Cortex of kidney (tissue), 1 donor: ENCODE measurements at regions not wholly inside any gene's neighbourhood (a gene's known extent, or its start where the extent isn't known, plus 50 kb on each side); places are given as distances from the start of the nearest gene placed in this dataset.
"Not testable (repeated sequence)": the region's sequence is repeated elsewhere in the genome, so short reads cannot be mapped to it uniquely, and the experiment has no call there.

ENCODE experiments used
- DNase-seq: peaks from one replicate; lab custom pipeline; 2025; lab: John Stamatoyannopoulos, UW

DNA sequence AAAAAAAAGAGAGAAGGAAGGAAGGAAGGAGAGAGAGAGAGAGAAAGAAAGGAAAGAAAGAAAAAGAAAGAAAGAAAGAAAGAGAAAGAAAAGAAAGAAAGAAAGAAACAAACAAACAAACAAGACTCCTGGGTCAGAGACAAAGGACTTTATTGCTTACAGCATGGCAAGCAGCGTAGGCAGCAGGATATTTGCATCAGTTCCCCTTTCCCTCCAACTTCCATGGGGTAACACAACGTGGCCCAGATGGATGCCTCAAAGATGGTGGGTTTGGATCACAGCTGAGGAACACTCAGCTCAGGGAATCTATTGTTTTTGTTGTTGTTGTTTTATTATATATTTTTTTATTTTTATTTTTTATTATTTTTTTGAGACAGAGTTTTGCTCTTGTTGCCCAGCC is 128.5 kb upstream of the VKORC1L1 start:
- no peak for DNase-seq

DNA sequence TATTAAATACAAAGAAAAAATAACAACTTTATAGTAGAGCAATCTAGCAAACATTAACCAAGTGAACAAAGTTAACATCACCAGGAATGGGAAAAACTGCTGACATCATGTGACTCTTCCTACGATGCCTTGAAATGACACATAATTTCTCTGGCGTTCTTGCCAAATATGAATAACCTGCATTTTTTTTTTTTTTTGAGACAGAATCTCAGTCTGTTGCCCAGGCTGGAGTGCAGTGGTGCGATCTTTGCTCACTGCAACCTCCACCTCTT is 126.5 kb upstream of the VKORC1L1 start:
- no peak for DNase-seq

DNA sequence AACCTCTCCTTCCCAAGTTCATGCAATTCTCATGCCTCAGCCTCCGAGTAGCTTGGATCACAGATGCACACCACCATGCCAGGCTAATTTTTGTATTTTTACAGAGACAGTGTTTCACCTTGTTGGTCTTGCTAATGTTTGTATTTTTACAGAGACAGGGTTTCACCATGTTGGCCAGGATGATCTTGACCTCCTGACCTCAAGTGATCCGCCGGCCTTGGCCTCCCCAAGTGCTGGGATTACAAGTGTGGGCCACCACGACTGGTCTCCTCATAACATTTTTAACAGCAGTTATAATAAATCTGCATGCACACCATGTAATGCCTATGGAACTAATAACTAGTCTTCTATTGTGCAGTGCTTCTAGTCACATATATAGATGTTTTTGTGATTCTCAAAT is 123.8 kb upstream of the VKORC1L1 start:
- no peak for DNase-seq

DNA sequence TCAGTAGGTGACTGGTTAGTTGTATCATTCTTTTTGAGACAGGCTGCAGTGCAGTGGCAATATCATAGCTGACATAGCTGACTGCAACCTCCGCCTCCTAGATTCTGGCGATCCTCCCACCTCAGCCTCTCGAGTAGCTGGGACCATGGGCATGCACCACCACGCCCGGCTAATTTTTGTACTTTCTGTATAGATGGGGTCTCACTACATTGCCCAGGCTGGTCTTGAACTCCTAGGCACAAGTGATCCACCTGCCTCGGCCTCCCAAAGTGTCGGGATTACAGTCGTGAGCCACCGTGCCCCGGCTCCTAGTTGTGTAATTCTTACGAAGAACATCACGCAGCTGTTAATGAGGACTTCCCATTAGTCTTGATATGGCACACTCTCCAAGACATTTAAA is 123.4 kb upstream of the VKORC1L1 start:
- no peak for DNase-seq

DNA sequence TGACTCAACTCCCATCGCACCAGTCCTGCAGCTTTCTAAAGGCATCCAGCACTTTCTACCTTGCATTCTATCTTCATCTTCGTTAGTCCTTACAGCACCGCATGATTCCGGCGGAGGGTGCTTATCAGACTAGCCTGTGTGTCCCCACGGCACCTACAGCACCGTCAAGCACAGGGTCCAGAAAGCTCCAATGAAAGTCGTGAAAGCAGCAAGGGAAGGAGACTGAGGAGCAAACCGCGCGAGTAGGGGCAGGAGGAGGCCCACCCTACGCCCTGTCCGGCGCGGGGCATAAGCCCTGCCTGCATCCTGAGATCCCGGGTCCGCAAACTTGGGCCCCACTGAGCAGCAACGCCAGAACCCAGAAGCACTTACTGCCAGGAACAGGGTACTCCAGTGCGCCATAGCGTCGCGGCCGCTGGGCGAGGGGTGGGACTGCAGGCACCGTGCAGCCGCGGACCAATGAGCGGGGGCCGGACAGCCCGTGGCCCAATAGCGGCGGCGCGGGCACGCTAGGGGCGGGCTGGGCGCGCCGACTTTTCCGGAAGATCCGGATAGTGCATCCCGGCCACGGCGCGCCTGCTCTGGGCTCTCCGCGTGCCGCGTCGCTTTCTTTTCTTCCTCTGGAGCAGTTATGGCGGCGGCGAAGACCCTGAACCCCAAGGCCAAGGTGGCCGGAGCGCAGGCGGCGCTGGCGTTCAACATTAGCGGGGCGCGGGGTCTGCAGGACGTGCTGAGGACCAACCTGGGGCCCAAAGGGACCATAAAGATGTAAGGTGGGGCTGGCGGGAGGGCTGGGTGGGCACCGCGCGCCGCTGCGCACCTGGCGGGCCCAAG is 122.1 kb upstream of the VKORC1L1 start:
- DNase-seq = no peak

DNA sequence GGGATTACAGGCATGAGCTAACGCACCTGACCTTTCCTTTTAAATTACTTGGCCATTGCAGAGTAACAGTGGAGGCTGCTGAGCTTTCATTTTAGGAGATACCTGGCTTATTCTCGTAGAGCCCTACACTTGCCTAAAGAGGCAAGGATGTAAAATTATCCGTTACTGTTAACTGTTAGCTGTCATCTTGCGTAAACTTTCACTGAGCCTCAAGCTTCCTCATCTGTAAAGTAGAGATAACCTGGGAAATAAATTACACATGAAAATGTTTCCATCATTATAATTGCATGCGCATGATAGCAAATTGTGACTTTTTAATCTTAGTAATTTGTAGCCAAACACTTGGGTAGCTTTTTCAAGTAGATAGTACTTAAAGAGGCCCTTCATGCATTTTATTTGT is 118.8 kb upstream of the VKORC1L1 start:
- DNase-seq = not testable (repeated sequence)

DNA sequence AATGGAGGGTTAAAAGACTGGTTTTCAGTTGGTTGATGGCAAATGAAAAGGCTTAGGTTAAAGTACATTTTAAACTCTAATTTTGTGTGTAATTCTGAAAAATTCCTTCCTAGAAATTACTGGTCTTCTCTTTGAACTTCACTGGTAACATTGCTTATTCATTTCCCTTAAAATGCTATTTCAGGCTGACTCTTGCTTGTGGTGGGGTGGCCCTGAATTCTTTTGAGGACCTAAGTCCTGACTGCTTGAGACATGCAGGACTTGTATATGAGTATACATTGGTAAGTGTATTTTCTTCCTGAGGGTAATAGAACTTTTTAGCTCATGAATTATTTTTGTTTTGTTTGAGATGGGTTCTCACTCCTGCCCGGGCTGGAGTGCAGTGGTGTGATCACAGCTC is 113.9 kb upstream of the VKORC1L1 start:
- DNase-seq = not testable (repeated sequence)

DNA sequence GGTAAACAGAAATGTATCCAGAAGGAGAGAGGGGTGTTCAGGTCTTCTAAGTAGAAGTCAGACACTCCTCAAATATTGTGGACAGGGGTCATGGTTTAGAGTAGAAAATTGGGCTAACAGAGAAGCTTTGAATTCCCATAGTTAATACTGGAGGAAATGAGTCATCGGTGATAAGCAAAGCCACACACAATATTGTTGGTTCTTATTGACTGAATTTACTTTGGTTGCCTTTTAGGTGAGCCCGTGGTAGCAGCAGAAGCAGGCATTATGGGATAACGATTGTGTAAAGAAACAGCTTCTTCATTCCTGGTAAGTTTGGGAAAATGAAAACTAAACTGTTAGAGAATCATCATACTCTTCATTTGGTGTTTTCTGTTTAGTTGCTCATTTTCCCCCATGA is 110.2 kb upstream of the VKORC1L1 start:
- not testable (repeated sequence) for DNase-seq

DNA sequence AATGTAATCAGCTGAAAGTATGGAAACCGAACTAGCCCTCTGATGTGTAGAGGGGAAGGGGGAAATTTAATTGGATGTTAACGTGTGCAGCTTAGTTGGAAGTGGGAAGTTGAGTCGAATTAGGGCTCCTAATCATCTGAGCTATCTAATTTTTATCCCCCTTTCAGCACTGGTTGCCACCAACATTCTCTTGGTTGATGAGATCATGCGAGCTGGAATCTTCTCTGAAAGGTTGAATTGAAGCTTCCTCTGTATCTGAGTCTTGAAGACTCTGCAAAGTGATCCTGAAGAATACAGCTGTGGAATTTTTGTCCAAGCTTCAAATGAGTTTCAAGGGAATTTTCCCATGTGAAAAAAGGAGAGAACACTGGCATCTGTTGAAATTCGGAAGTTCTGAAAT is 109.8 kb upstream of the VKORC1L1 start:
- not testable (repeated sequence) for DNase-seq

DNA sequence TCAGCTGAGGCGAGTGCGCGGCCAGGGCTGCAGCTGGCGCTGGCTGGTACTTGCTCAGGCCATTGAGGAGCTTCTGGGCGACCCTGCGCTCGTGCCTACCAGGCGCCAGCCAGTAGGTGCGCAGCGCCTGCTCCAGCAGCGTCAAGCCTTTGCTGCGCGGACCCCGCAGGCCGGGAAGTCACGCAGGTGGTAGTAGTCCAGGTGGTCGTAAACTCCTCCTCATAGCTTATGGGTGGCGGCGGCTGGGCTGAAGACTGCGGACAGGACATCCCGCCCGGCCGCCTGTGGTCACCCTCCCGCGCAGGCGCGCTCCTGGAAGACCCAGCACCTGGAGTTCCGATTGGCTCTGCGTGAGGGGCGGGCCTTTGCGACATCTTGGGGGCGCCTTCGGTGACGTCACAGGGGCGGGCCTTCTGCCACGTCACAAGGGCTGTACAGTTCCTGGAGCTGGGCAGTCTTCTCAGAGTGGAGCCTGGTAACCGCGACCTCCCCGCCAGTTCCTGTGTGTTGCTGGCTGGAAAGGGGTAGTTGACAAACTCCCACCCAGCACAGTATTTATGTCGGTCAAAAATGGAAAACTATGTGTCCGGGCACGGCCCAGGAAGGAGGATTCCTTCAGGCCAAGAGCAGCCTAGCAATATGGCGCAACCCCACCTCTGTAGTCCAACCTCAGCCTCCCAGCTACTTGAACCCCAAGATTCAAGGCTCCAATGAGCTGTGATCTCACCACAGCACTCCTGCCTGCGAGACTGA is 102.2 kb upstream of the VKORC1L1 start:
- DNase-seq = peak; percentile 37

DNA sequence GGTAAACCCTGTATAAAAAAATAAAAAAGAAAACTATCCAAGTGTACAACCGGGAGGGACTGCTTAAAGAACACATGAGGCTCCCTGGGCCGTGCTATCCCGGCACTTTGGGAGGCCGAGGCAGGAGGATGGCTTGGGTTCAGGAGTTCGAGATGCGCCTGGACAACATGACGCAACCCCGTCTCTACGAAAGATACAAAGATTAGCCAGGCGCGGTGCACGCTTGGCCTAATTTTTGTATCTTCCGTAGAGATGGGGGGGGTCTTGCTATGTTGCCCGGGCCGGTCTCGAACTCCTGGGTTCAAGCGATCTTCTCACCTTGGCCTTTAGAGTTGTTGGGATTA is 101.7 kb upstream of the VKORC1L1 start:
- not testable (repeated sequence) for DNase-seq

DNA sequence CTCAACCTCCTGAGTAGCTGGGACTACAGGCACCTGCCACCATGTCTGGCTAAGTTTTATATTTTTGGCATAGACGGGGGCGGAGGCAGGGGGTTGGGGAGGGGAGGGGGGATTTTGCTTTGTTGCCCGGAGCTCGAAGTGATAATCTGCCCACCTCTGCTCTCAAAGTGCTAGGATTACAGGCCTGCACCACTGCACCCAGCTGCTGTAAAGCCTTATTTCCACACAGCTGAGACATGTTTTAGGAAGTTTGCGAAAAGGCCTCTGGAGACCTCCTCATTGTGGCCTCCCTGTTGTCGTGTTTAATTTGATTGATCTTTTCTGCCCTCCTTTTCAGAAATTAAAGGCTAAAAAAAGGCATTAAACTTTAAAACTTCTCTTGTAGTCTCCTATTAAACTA is 96.2 kb upstream of the VKORC1L1 start:
- not testable (repeated sequence) for DNase-seq

DNA sequence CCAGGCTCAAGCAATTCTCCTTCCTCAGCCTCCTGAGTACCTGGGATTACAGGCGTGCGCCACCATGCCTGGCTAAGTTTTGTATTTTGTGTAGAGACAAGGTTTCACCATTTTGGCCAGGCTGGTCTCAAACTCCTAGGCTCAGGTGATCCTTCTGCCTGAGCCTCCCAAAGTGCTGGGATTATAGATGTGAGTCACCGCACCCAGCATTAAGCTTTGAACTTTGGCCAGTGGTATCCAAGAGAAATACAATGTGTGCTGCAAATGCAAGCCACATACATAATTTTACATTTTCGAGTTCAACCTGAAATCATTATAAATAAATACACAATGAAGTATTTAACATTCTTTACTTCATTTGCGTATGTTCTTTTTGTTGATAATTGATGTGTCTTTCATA is 82.9 kb upstream of the VKORC1L1 start:
- DNase-seq = not testable (repeated sequence)

DNA sequence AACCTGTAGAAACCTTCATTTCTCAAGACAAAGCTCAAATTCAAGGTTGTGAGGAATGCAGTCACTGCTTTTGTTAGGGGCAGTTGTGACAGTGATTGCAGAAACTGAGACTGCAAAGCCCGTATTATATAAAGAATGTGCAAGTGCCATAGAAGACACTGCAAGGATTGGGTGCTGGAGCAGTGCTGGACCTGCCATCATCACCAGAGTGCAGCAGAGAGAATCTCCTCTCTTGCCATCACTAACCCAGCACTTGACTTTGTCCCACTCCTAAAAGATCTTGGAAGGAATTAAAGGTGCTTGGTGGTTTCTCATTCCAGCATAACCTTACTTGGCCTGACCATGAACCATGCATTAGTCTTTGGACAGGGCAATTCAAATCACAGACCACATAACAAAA is 81.1 kb upstream of the VKORC1L1 start:
- DNase-seq = not testable (repeated sequence)

DNA sequence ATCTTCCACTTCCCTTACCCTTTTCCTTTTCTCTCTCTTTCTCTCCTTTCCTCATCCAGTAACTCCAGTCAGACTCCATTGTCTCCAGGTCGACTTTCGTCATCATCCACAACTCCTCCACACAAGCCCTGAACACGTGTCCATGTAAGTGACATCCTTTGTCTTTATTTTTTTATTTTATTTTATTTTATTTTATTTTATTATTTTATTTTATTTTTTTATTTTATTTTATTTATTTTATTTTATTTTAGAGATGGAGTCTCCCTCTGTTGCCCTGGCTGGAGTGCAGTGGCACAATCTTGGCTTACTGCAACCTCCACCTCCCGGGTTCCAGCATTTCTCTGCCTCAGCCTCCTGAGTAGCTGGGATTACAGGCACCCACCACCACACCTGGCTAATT is 80.1 kb upstream of the VKORC1L1 start:
- DNase-seq = not testable (repeated sequence)

DNA sequence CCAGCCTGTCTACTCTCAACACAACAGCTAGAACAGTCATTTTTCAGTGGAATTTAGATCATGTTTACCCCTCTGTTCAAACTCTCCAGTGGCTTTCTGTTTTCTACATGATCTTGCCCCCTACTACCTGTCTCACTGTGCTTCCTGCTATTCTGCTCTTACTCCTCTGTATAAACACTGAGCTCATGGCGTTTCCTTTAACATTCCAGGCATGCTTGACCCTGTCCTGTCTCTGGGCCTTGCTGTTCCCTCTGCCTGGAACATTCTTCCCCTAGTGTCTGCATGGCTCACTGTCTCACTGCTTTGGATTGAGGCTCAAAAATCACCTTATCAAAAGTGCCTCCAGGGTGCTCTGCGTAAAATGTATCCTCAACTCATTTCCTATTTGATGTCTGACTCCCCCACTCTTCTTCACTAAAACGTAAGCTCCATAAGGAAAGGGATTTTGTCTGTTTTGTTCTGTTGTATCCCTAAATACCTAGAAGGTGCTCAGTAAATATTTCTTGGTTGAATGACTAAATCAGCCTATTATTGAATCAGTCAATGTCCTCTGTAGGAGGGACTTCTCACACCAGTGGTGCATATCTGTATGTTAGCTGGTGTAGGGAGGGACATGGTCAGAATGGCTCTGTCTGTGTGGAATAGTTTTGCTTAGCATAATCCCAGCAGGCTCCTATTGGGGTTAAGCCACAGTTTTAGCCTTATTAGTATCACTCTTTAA is 78.0 kb upstream of the VKORC1L1 start:
- DNase-seq = not testable (repeated sequence)

DNA sequence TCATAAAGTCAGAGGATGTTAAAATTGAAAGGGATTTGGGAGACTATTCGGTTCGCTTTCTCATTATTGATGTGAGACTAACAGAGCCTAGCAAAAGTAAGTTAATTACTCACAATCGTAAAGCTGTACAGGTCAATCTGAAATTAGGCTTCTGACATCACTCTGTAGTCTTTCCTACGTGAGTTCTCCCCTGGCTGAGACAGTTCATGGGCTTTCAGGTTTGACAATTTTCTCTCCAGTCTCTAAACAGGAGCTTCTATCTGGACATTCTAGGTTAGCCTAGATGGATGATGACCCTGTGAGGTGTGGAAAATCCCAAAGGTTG is 77.5 kb upstream of the VKORC1L1 start:
- not testable (repeated sequence) for DNase-seq

DNA sequence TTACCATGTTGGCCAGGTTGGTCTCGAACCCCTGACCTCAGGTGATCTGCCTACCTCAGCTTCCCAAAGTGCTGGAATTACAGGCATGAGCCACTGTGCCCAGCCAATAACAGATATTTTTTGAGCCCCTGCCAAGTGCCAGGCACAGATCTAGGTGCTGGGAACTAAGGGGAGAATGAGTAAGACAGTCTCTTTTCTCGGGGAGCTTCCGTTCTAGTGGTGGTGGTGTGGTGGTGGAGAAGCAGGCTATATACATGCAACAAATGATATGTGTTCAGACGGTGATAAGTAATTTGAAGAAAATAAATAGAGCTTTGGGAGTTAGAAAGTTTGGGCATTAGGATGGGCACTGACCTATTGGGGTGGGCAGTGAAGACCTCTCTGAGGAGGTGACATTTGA is 76.7 kb upstream of the VKORC1L1 start:
- DNase-seq = no peak

DNA sequence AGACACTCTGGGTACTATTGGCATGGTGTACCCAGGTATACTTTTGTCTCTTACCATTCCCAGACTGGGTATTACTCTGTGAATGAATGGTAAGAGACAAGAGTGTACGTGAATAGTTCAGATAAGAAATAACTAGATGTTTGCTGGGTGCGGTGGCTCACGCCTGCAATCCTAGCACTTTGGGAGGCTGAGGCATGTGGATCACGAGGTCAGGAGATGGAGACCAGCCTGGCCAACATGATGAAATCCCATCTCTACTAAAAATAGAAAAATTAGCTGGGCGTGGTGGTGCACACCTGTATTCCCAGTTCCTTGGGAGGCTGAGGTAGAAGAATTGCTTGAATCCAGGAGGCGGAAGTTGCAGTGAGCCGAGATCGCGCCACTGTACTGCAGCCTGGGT is 75.8 kb upstream of the VKORC1L1 start:
- DNase-seq = not testable (repeated sequence)

DNA sequence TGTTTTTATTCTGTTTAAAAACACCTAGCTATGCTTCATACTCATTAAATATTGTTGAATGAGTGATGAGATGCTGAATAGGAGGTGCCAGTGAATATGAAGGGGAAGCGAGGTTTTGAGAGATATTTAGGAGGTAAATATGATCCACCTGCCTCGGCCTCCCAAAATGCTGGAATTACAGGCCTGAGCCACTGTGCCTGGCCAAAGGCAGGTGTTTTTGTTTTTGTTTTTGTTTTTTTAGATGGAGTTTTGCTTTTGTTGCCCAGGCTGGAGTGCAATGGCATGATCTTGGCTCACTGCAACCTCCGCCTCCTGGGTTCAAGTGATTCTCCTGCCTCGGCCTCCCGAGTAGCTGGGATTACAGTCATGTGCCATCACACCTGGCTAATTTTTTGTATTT is 75.3 kb upstream of the VKORC1L1 start:
- not testable (repeated sequence) for DNase-seq

DNA sequence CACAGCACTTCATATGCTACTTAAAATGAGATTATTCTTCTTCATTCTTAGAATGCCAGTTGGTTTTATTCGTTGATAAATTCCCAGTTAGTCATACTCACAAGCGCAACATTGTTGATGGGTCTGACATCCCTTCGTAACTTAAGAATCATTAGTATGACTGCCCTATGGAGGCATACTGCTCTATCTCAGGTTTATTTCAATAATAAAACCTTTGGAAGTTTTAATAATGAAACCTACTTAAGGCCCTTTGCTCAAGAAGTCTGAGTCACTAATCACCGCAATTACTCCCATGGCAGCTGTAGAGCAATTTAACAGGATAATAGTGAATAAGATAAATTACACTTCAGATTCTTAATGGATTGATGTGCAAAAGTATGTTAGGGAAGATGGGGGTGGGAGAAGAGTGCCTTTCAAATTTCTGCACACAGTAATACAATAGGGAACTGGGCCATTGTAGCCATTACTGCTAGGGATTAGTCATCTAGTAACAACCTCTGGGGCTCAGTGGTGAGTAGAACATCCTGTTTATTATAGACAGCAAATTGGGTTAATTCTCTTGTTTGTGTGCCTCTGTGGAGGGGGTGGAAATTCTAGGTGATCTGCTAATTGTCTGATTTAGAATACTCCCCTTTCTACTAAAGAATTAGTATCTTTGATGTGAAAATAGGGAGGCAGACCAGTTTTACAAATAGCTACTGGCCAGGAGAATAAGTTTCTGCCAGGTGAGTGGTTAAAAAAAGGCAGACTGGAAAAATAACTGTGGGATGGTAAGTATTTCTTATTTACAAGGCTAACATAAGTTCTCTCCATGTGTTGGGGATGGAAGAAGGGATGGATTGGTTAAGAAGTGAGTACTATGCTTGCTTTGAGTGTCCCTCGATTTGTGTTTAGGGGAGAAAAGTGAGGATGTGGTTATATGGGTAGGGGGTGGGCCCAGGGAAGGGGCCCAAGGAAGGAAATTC is 74.5 kb upstream of the VKORC1L1 start:
- DNase-seq = no peak

DNA sequence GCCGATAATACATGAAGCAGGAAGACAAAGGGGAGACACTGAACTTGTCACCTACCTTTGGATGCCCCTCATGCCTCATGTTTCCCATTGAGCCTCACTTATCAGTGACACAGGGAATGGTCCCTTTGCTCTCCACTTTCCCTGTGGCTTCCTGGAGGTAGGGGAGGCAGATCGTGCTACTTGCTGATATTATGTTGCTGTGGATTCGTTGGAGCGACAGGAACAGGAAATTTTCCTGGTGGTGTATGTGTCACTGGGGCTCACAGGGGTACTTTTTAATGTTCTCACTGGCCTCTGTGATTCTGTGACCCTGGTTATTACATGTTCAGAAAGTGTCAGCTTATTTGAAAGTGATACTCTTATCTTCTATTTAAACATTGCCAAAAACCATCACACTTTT is 72.7 kb upstream of the VKORC1L1 start:
- not testable (repeated sequence) for DNase-seq
